Activated CD8-positive, alpha-beta memory T cell treated with anti-CD3 and anti-CD28 coated beads for 4 hours (primary cell): ENCODE measurements at regions not wholly inside any gene's neighbourhood (a gene's known extent, or its start where the extent isn't known, plus 50 kb on each side); places are given as distances from the start of the nearest gene placed in this dataset.
"Not testable (repeated sequence)": the region's sequence is repeated elsewhere in the genome, so short reads cannot be mapped to it uniquely, and the experiment has no call there.

Experiments
- DNase-seq, 2 donors: peaks; one replicate each; pipeline ENCODE4 v3.0.0-alpha.2; 2020; ENCODE audit warnings: low read depth in 2 of 2

DNA sequence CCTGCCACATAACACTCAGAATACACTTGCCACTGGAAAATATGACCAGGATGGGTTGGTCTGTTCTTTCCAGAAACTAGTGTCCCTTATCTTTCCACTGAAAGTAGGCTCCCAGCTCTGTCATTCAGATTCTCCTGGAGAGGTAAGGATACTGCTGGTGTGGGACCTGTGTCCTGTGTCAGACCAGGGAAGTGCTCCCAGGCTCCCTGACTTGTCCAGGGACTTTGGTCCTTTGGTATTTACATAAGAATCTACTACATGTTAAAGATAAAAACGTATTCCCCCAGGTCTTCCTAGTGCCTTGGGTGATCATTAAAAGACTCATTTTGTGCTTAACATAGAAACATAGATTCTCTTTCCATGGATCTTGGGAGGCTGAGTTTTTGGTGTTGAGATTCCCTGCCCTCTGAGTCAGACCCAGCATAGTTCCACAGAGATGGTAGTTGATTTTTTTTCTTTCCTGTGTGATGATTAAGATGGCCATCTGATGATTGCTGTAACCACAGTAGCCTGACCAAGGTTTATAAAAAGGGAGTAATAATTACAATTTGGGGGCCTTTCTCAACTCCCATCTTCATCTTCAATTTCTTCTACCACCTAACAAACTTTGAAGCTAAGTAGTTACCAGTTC, 159.8 kb upstream of the JADE1 start:
- no peak for DNase-seq

DNA sequence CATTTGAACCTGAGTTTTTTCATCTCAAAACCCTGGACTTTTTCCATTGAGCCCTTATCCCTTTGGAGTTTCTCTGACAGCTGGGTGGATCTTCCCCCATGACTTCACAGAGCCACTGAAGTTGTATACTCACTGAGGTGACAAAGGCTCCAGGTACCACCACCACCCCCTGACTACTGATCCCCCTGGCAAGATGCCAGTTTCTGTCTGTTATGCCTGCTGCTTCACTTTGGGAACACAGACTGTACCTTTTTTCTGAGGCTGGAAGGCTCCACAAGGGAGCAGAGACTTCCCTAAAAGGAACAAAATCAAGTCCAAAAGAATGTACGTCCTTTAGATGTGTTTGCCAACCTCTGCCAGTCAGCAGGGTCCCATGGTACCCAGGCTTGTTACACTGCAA, 160.3 kb upstream of the JADE1 start:
- DNase-seq, result no peak

DNA sequence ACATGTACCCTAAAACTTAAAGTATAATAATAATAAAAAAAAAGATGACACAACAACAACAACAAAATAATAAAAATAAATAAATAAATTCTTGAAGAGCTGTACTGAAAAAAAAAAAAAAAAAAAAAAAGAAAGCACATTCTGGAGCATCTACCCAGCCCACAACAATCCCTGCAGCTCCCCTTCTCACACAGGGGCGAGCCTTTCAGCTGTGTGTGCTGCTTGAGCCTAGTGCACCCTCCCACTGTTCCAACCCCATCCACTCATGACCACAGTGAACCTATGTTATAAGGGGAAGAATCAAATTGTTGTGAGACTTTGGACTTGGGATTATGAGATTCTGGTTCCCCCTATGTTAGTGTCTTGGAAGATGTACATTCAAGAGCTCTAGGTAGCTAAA, 161.5 kb upstream of the JADE1 start:
- no peak for DNase-seq

DNA sequence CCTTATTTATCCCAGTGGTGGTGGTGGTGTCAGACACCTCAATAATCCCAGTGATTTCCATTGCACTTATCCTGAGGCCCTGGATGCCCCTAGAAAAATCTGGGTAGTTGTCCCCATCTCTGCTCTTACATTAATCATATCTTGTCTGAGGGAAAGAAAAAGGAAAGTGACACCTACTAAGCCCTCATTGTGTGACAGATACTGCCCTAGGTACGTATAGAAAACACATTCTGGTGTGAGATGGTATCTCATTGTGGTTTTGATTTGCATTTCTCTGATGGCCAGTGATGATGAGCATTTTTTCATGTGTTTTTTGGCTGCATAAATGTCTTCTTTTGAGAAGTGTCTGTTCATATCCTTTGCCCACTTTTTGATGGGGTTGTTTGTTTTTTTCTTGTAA, 162.6 kb upstream of the JADE1 start:
- not testable (repeated sequence) for DNase-seq

DNA sequence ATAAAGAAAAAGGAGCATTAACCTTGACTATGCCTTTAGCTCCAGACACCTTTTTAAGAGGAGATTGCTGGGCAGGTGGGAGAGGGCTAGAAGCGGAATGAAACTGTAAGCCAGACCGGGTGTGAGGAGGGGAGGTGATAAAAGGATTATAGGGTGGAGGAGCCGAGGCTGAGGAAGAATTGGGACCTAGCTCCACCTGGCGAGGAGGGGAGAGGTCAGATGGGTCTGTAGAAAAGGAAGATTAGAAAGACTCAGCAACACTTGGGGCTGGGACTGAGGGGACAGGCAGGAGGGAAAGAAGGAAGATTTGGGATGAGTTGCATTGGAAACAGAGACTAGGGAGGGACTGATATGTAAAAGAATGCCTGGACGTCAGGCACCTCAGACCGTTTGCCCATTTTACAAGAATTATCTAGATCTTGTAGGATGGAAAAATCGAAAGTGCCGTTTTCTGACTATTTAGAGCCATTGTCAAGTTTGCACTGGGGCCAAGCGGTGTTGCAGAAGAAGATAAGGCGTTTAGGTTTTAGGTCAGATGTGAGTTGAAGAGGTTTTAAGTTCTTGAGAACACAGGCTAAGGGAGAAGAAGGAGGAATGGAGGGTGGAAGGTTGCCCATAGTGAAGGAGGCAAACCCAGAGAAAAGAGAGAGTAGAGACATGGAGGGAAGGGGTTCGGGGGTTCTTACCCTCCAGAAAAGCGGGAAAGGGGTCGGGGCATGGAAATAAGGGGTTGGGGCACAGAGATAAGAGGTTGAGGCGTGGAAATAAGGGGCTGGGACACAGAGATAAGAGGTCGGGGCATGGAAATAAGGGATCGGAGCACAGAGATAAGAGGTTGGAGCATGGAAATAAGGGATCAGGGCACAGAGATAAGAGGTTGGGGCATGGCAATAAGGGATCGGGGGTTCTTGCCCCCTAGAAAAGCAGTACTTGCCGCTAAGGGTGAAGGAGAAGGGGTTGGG, 164.5 kb upstream of the JADE1 start:
- not testable (repeated sequence) for DNase-seq

DNA sequence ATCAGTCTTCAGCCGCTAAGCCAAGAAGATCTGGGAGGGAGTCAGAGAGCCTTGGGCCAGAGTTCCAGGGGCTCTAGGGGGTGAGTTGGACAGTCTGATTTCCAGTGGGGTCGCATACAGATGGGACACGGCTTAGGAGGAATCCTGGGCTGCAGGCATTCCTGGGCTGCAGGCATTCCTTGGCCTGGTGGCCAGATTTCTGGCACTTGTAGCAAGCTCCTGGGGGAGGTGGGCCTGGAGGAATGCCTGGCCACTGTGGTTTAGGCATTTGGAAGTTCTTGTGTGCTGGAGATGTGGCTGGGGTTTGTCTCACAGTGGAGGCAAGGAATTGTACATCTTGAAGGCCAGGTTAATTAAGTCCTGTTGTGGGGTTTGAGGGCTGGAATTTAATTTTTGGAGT, 165.4 kb upstream of the JADE1 start:
- DNase-seq, result not testable (repeated sequence)

DNA sequence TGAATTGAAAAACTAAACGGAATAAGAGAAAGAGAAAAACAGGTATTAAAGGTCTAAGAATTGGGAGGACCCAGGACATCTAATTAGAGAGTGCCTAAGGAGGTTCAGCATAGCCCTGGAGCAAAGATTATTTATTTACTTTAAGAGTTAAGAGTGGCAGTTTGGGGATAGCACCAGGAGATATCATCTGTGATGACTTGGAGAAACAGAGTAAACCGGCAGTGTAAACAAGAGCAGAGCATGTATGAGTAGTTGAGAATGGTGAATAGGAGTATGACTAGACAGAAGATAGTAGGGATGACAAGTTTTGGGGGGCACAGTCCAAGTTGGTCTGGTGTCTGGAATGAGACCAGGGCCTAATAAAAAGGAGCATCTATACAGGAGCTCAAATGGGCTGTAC, 167.9 kb upstream of the JADE1 start:
- DNase-seq, result not testable (repeated sequence)

DNA sequence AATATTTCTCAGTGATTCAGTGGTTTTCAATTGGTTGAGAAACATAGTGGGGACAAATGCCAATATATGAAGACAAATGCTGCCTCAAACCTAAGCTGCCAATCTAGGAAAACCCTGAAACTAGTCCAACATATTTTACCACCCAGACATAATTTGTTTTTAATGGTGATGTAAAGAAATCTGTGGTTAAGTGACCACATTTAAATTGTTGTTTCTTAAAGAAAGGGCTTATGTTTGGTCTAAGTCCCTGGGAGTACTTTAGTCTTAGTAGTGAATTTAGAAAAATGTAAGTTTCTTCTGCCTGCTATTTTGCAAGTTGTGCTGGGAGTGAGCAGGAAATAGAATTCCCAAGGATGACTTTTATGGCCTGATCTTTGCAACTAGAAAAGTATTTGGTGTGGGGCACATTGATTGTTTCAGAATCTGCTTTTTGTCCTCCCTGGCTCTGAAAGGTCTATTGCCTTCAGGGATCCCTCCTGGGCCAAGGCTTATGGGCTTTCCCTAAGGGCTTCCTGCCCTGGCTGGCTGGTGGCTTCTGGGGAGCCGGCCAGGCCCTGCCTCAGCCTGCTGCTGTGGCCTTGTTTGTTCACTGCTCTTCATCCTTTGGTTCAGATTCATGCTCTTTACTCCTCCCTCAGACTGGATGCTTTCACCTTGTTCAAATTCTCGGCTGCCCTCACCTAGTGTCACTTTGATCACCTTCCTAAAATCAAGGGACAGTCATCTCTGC, 169.8 kb upstream of the JADE1 start:
- DNase-seq, result no peak

DNA sequence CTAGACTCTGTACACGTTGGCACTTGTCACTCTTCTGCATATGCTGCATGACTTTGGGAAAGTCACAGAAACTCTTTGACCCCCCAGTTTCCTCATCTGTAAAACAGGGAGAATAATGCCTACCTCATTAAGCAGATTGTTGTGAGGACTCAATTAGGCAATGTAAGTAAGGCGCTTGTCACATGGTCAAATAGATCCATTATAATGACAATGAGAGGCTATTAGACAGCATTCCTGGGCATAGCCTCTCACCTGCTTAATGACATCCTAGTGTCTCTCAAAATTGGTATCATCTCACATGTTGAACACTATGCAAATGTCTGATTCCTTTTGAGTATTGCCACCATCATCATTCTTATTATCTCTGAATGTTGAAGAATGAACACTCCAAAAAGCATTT, 172.6 kb upstream of the JADE1 start:
- DNase-seq, result no peak

DNA sequence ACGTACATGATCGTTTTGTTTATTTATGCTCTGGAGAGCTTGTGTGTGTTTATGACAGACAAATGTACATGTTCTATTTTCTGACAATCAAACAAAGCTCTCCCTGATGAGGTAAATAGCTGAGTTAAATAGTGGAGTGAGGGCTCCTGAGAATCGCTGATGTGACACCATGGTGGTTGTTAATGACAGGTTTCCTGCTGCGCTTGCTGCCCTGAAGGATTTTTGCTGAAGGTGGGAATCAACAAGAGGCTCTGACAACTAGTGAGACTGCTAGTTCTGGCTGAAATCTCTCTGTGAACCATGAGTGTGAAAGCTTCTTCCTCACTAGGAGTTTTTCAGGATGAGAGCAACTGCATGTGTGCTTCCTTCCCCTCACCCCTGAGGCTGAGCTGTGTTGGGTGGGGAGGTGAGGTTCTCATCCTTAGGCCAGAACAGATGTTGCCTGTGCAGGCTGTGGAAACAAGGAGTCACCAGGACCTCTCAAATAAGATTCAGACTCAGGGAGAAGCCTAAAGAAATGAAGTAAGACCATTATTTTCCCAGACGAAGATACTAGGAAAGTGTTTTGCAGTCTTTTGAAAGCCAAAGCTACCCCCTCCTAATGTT, 173.4 kb upstream of the JADE1 start:
- DNase-seq, result no peak

DNA sequence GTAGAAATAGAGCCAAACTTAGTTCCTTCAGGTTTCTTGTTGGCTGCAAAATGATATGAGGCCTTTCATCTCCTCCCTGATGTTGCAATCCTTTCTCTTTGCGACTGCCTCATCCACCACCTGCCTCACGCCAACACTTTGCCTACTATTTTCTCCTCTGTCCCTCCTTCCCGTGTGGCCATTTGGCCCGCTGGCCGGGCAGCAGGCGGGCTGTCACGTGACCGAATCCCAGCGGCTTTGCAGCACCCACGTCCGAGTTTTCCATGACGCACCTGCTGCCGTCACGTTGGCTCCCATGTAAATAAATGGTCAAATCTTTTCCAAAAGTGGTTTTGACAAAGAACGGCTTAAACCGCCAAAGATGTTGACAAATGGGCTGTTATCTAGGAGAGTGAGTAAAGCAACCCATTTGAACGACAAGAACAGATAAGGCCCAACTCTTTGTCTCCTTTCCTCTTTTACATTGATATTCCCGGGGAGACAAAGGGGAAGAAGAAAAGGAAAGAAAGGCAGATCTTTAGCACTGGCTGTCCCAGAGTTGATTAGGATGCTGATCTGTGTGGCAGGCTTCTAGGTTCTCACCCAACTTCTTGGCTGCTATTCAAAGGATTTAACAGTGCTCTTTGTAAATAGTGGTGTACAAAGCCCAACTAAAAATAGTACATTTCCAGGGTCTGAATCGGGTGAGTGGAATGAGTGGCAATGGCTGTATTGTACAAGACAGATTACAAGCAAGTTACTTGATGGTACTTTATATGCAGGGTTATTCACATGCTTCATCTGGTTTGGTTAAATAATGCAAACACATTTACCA, 174.2 kb upstream of the JADE1 start:
- no peak for DNase-seq

DNA sequence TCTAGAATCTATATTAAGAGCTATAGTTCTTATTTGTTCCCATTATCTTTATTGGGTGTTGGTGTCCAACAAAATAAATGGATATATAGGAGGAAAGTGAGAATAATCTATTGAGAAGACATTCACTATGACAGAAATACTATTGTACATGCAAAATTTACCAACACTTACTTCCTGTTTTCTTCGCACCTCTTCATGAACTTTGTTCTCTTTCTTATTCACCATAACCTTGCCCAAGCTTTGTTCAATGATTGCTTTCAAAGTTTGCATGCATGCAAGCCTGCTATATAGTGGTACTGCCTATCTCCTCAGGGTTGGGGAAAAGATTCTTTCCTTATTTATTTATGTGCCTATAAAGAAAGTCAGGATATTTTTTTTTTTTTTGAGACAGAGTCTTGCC, 176.4 kb upstream of the JADE1 start:
- DNase-seq, result no peak

DNA sequence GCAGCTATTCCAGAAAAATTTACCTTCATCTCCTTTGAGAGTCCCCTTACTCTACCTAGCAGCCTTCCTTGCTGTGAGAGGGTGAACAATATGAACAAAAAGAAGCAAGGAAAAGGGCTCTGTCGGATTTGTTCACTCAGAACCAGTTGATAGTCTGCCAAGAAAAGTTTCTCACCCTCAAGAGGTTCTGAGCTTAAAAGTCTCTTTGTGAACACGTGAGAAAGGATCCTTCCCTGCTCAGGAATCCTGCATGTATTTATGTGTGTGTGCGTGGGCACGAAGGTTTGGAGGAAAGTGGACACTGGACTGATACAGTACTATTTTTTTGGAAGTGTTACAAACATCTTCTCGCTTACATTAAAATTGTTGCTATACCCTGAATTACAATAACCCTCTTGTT, 178.6 kb upstream of the JADE1 start:
- no peak for DNase-seq

DNA sequence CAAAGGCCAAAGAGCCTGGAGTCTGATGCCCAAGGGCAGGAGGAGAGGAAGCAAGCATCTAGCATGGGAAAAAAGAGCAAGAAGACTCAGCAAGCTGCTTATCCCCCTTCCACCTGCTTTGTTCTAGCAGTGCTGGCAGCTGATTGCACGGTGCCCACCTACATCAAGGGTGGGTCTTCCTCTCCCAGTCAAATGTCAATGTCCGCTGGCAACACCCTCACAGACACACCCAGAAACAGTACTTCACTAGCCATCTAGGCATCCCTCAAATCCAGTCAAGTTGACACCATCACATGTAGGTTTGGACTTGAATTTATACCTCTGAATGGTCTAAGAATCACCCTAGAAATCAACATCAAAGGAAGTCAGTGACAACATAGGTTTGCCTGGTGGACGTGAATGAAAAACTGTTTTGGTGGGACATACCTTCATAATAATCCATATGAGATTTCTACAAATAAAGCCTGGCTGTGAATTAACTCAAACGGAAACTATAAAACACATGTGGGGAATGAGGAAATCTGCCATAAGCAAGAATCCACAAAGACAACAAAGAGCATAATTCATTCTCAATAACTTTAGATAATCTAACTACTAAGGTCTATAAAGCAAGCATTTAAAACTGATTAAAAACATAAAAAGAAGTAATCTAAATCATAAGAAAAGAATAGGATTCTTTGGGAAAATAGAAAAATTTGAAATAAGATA, 185.8 kb upstream of the JADE1 start:
- DNase-seq, result no peak

DNA sequence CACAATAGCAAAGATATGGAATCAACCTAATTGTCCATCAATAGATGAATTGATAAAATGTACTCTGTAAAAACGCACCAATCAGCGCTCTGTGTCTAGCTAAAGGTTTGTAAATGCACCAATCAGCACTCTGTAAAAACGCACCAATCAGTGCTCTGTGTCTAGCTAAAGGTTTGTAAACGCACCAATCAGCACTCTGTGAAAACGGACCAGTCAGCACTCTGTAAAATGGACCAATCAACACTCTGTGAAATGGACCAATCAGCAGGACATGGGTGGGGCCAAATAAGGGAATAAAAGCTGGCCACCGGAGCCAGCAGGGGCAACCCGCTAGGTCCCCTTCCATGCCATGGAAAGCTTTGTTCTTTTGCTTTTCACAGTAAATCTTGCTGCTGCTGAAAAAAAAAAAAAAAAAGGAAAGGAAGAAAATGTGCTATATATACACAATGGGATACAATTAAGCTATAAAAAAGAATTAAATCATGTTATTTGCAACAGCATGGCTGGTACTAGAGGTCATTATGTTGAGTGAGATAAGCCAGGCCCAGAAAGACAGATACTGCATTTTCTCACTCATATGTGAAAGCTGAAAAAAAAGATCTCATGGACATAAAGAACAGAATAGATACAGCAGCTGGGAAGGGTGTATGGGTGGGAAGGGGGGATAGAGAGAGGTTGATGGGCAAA, 189.1 kb upstream of the JADE1 start:
- not testable (repeated sequence) for DNase-seq

DNA sequence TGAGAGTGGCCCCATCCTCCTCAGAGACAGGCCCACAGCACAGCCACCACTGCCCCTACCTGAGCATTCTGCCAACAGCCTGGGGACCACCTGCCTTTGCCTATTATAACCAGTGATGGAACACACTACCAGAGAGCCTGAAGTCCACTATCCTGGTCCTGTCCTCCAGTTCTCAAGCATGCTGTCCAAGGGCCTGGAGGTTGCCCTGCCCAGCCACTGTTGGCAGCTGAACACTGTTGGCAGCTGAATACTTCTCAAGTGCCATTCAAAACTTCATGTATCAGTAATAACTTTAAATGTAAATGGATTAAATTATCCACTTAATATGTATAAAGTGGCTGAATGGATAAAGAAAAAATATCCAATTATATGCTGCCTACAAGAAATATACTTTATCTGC, 194.3 kb upstream of the JADE1 start:
- no peak for DNase-seq

DNA sequence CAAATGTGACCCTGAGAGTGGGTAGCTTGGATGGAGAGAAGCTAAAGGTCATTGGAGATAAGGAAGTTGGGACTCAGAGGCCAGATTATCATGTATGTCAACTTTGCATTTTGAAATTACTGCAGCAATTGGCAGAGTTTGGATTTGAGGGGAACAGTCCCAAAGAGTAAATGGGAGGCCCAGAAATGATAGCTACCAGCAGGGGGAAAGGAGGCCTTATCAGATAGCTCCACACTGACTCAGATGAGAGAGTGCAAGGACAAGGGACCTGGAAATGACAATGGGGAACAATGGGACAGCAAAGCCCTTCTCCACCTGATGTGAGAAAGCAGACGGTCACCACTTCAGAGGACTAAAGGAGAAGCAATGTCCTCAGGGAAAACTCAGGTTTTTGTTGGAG, 201.5 kb upstream of the JADE1 start:
- no peak for DNase-seq

DNA sequence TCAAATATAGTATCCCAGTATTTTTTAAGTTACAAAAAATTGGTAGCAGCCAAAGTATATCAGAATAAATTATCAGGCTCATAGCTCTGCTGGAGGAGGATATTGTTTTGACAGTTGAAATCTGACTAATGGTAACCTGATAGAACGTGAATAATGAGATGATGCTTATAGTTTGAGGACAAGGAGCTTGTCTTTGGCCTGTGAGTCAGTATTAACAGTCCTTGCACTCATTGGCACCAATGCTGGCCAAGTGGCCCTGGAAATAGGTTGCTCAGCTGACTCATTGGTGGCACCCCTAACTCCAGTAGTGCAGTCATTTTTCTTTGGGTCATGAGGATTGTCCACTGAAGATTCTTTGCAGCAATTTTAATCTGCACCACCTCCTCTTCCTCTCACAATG, 203.3 kb upstream of the JADE1 start:
- no peak for DNase-seq

DNA sequence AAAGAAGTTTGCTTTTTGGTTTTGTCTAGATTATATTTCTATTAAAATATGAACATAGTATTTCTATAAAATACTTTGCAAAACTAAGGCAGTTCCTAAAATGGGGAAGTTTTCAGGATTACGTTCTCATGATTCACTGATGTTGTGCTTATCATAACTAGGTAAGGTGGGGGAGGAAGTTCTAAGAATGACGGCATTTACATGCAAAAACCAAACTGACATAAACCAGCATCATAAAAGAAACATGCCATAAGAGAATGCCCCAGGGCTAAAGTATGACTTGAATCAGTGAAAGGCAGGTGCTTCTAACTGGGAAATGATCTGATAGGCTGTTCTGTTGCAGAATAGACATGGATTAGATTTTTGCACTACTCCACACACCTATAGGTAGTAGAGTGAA, 204.7 kb upstream of the JADE1 start:
- DNase-seq, result no peak

DNA sequence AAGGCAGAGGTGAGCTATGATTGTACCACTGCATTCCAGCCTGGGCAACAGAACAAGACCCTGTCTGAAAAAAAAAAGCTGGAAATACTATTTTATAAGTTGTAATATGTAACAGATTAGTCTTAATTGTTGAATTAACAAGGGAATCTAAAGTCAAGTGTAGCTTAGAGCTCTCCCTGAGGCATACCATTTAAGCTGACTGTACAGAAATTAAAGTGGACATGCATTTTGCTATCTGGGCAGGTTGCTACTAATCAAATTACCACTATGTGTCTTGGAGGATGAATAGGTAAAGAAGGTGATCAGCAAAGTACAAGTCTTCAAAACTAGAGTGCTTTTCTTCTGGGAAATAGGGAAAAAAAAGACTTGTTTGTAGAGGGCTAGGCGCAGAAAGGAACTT, 205.3 kb upstream of the JADE1 start:
- no peak for DNase-seq
